HCT116 (cell line): ENCODE measurements at regions not wholly inside any gene's neighbourhood (a gene's known extent, or its start where the extent isn't known, plus 50 kb on each side); places are given as distances from the start of the nearest gene placed in this dataset.

ENCODE experiments used
- ATAC-seq: fragments of 200-7000 bp; cut with Tn5 transposase; 2 replicates; pipeline ENCODE4 v1.9.1; 2020; ENCODE audit warnings: mild to moderate bottlenecking, moderate library complexity
- BruUV-seq: library from RNA; stranded (reverse); fragments of 400-500 nt; replicated peaks from 2 replicates; lab custom pipeline; 2021; lab: Mats Ljungman, UMichigan
- CTCF ChIA-PET: fragments of 300-600 bp; sonication (Branson Sonifier 250); formaldehyde crosslinking; loops from one replicate; lab custom pipeline; 2021; ENCODE audit warnings: antibody characterized with exemption; lab: Charles Lee
- POLR2A ChIA-PET: fragments of 300-600, 350-600 bp; sonication (Branson Sonifier 250); formaldehyde crosslinking; loops from one replicate; lab custom pipeline; 2021; ENCODE audit warnings: antibody characterized with exemption; lab: Charles Lee
- RAD21 ChIA-PET, 2 experiments: fragments of 300-600 bp; sonication (Branson Sonifier 250); formaldehyde crosslinking; loops; one replicate each; lab custom pipeline; 2023; ENCODE audit warnings: low total read pairs in 2 of 2; ENCODE audit not compliant: uncharacterized antibody in 2 of 2, unreplicated experiment in 2 of 2, low non-redundant PET in 1 of 2; lab: Charles Lee
- DNase-seq: peaks from one replicate; pipeline ENCODE4 v3.0.0-alpha.2; 2010; ENCODE audit warnings: low read depth, low spot score
- H2AFZ ChIP-seq: fragments of 200-600 bp; shearing (Covaris generic), sonication (generic); 2 replicates; pipeline ENCODE4 v1.6.1; 2017; ENCODE audit warnings: low read depth, mixed run types, mixed read lengths, antibody characterized with exemption, low read length; ENCODE audit not compliant: poor library complexity, severe bottlenecking
- H3K27ac ChIP-seq: 2 replicates; pipeline ENCODE4 v1.5.1; 2012; ENCODE audit warnings: low read depth, low read length
- H3K27me3 ChIP-seq: fragments of 200-600 bp; sonication (generic); 2 replicates; pipeline ENCODE4 v1.6.1; 2016; ENCODE audit warnings: mixed run types, low read length, mixed read lengths; ENCODE audit not compliant: insufficient read depth
- H3K36me3 ChIP-seq, 2 experiments: fragments of 200-500 bp in 1 of 2; fragments of 200-600 bp in 1 of 2; sonication (Bioruptor generic) in 1 of 2; sonication (generic) in 1 of 2; 2 replicates each; pipeline versions ENCODE4 v1.5.1 to v1.6.1; 2014 to 2016; ENCODE audit warnings: low read length in 2 of 2, inconsistent platforms in 1 of 2, mixed read lengths in 1 of 2, mixed run types in 1 of 2; ENCODE audit not compliant: insufficient read depth in 2 of 2, control insufficient read depth in 1 of 2
- H3K4me1 ChIP-seq, 2 experiments: fragments of 200-600 bp in 1 of 2; sonication (generic) in 1 of 2; 2 replicates each; pipeline versions ENCODE4 v1.5.1 to v1.6.1; 2012 to 2017; ENCODE audit warnings: low read length in 2 of 2, inconsistent platforms in 1 of 2, mild to moderate bottlenecking in 1 of 2, mixed read lengths in 1 of 2, mixed run types in 1 of 2, moderate library complexity in 1 of 2; ENCODE audit not compliant: insufficient read depth in 2 of 2, control insufficient read depth in 1 of 2
- H3K4me2 ChIP-seq: fragments of 200-600 bp; sonication (generic); 2 replicates; pipeline ENCODE4 v1.6.1; 2017; ENCODE audit warnings: mixed run types, low read length, mixed read lengths
- H3K4me3 ChIP-seq, 2 experiments: fragments of 200-600 bp in 1 of 2; sonication (generic) in 1 of 2; replicated peaks in 1 of 2; 2 replicates each; pipeline ENCODE4 v1.5.1; 2011 to 2016; ENCODE audit warnings: low read length in 2 of 2, control low read depth in 1 of 2, low read depth in 1 of 2, mild to moderate bottlenecking in 1 of 2, mixed read lengths in 1 of 2, mixed run types in 1 of 2
- H3K79me2 ChIP-seq: fragments of 200-600 bp; sonication (generic); 2 replicates; pipeline ENCODE4 v1.6.1; 2017; ENCODE audit warnings: mild to moderate bottlenecking, mixed run types, low read length, moderate library complexity, mixed read lengths; ENCODE audit not compliant: insufficient read depth
- H3K9ac ChIP-seq: fragments of 200-600 bp; sonication (generic); 2 replicates; pipeline ENCODE4 v1.6.1; 2016; ENCODE audit warnings: low read length, mixed read lengths
- H3K9me2 ChIP-seq: fragments of 200-600 bp; sonication (generic), shearing (Covaris generic); 2 replicates; pipeline ENCODE4 v1.6.1; 2017; ENCODE audit warnings: mixed run types, mild to moderate bottlenecking, moderate library complexity; ENCODE audit not compliant: insufficient read depth
- H3K9me3 ChIP-seq, 2 experiments: fragments of 200-500 bp in 1 of 2; fragments of 200-600 bp in 1 of 2; sonication (Bioruptor generic) in 1 of 2; sonication (generic) in 1 of 2; 2 replicates each; pipeline ENCODE4 v1.6.1; 2014 to 2017; ENCODE audit warnings: low read length in 2 of 2, mixed read lengths in 2 of 2, inconsistent platforms in 1 of 2, low read depth in 1 of 2, mild to moderate bottlenecking in 1 of 2, mixed run types in 1 of 2, moderate library complexity in 1 of 2; ENCODE audit not compliant: control insufficient read depth in 1 of 2, insufficient read depth in 1 of 2
- H4K20me1 ChIP-seq: fragments of 200-600 bp; sonication (generic), shearing (Covaris generic); 2 replicates; pipeline ENCODE4 v1.6.1; 2017; ENCODE audit warnings: mixed run types, mild to moderate bottlenecking, moderate library complexity; ENCODE audit not compliant: insufficient read depth
- ATF3 ChIP-seq: IDR thresholded peaks from 2 replicates; pipeline ENCODE4 v1.6.1; 2012
- CBX3 ChIP-seq: IDR thresholded peaks from 2 replicates; pipeline ENCODE4 v1.6.1; 2012; ENCODE audit warnings: low read depth
- CEBPB ChIP-seq: IDR thresholded peaks from 2 replicates; pipeline ENCODE4 v1.6.1; 2012; ENCODE audit warnings: low read depth
- CTCF ChIP-seq, 3 experiments: fragments of 200-600 bp in 1 of 3; sonication (generic) in 1 of 3; IDR thresholded peaks in 2 of 3; conservative IDR thresholded peaks in 1 of 3; 2 replicates each; pipeline ENCODE4 v1.5.1; 2012 to 2017; ENCODE audit warnings: low read depth in 2 of 3, low read length in 2 of 3, antibody characterized with exemption in 1 of 3, borderline replicate concordance in 1 of 3, control low read depth in 1 of 3, mild to moderate bottlenecking in 1 of 3, mixed read lengths in 1 of 3, mixed run types in 1 of 3, moderate library complexity in 1 of 3; ENCODE audit not compliant: insufficient read depth in 1 of 3
- ELF1 ChIP-seq: IDR thresholded peaks from 2 replicates; pipeline ENCODE4 v1.6.1; 2012; ENCODE audit warnings: low read depth, borderline replicate concordance
- FOSL1 ChIP-seq: IDR thresholded peaks from 2 replicates; pipeline ENCODE4 v1.6.1; 2012; ENCODE audit warnings: low read depth
- JUND ChIP-seq: IDR thresholded peaks from 2 replicates; pipeline ENCODE4 v1.6.1; 2012
- RAD21 ChIP-seq: IDR thresholded peaks from 2 replicates; pipeline ENCODE4 v1.6.1; 2012; ENCODE audit warnings: low read depth, mild to moderate bottlenecking
- SIN3A ChIP-seq: IDR thresholded peaks from 2 replicates; pipeline ENCODE4 v1.6.1; 2012; ENCODE audit warnings: low read depth
- SP1 ChIP-seq: IDR thresholded peaks from 2 replicates; pipeline ENCODE4 v1.6.1; 2012; ENCODE audit warnings: low read depth
- TCF7L2 ChIP-seq: IDR thresholded peaks from 2 replicates; pipeline ENCODE4 v1.7.0; 2011; ENCODE audit warnings: borderline replicate concordance, inconsistent platforms; ENCODE audit not compliant: insufficient read depth, insufficient read length; ENCODE audit errors: extremely low read depth
- ZFX ChIP-seq: fragments of 450-650 bp; IDR thresholded peaks from 2 replicates; pipeline ENCODE4 v1.6.1; 2017
- intact Hi-C: fragments of 100-400 bp; cut with micrococcal nuclease; formaldehyde crosslinking; loops from 2 replicates; pipeline ENCODE4 v1.10.0; 2022

GRCh38 chr1:233735331-233735730, 121.4 kb downstream of the KCNK1 start:
- Histone ChIP-seq H4K20me1 (no peaks in the 10 kb centered on the region), H3K9me2 (no peaks in the 10 kb centered on the region), H3K9me3 (no peaks in the 10 kb centered on the region), H3K27ac (no peak overlapping the region), H3K9ac (no peak overlapping the region), H3K27me3 (no peaks in the 10 kb centered on the region), H3K79me2 (no peaks in the 10 kb centered on the region), H3K4me2 (no peak overlapping the region), H3K36me3 (no peaks in the 10 kb centered on the region), H3K4me1 (no peaks in the 10 kb centered on the region), H3K4me3 (no peak overlapping the region), H2AFZ (no peak overlapping the region)
- no TSS peak for BruUV-seq
- no peak for ATAC-seq
- TF ChIP-seq SIN3A (no peak), TCF7L2 (no peak), CEBPB (no peak), ELF1 (no peak), CBX3 (no peak), SP1 (no peak), RAD21 (no peak), CTCF (IDR thresholded peaks at IDR 0.05 in 2 of 3, conservative IDR thresholded peaks at IDR 0.05 in 1 of 3; ENCODE audit: borderline replicate concordance in 1 of 3, insufficient read depth in 1 of 3, low read depth in 2 of 3, low read length in 2 of 3) (no peak), FOSL1 (no peak), ATF3 (no peak)
- no peak for DNase-seq
- ChIA-PET RAD21 (no interaction called here), CTCF (no interaction called here), POLR2A (no interaction called here)
- intact Hi-C loops, result no loop called here

GRCh38 chr1:233735847-233736246, 121.9 kb downstream of the KCNK1 start:
- no peak for TF ChIP-seq JUND
- TF ChIP-seq TCF7L2, result no peak
- TF ChIP-seq ZFX, result no peak
- no peak for DNase-seq

More at GRCh38 chr1:233735847-233736246, 121.9 kb downstream of the KCNK1 start:
- Histone ChIP-seq H3K4me1 (no peaks in the 10 kb centered on the region), H3K4me2 (no peak overlapping the region), H4K20me1 (no peaks in the 10 kb centered on the region), H3K79me2 (no peaks in the 10 kb centered on the region), H2AFZ (no peak overlapping the region), H3K9me3 (no peaks in the 10 kb centered on the region), H3K36me3 (no peaks in the 10 kb centered on the region), H3K4me3 (no peak overlapping the region), H3K9me2 (no peaks in the 10 kb centered on the region), H3K9ac (no peak overlapping the region), H3K27me3 (no peaks in the 10 kb centered on the region), H3K27ac (no peak overlapping the region)
- no TSS peak for BruUV-seq
- CTCF ChIA-PET, result no interaction called here
- ATAC-seq, result no peak
- RAD21 ChIA-PET, result no interaction called here
- POLR2A ChIA-PET, result no interaction called here
- intact Hi-C loops, result no loop called here
